ENCODE measurements at regions not wholly inside any gene's neighbourhood (a gene's known extent, or its start where the extent isn't known, plus 50 kb on each side); places are given as distances from the start of the nearest gene placed in this dataset.

- Histone ChIP-seq H3K9me3 (no peaks in the 10 kb centered on the region), H3K4me2 (no peak overlapping the region), H3K4me3 (no peak overlapping the region), H3K27ac (no peak overlapping the region), H3K4me1 (no peaks in the 10 kb centered on the region)
- ChIA-PET CTCF (no interaction called here), POLR2A (no interaction called here)
- ATAC-seq (no peak), DNase-seq (ENCODE audit: low read depth in 1 of 2, low spot score in 1 of 2) (no peak), FAIRE-seq (no peak)
- no peak for TF ChIP-seq EP300 (IDR thresholded peaks at IDR 0.05)
- peak; percentile 50 for TF ChIP-seq MAFK (IDR thresholded peaks at IDR 0.05; ENCODE audit: partially characterized antibody)
- TF ChIP-seq USF2 (IDR thresholded peaks at IDR 0.05) = no peak
- no peak for TF ChIP-seq HMGXB4 (CRISPR knock-in tag; IDR thresholded peaks at IDR 0.05; ENCODE audit: borderline replicate concordance)
Observed at GRCh38 chr3:161748049-161748448, 251.4 kb downstream of the OTOL1 start.

GRCh38 chr3:161754420-161755053 lies 257.9 kb downstream of the OTOL1 start:
- DNase-seq (ENCODE audit: low read depth in 1 of 2, low spot score in 1 of 2) (no peak), ATAC-seq (no peak), FAIRE-seq (no peak)
- no peak overlapping the region for H3K4me2 ChIP-seq
- TF ChIP-seq PBX3 (IDR thresholded peaks at IDR 0.05) (no peak), HOXA7 (CRISPR knock-in tag; IDR thresholded peaks at IDR 0.05) (no peak), CEBPB (IDR thresholded peaks at IDR 0.05) (no peak), POLR2AphosphoS2 (conservative IDR thresholded peaks at IDR 0.05; ENCODE audit: low read length) (no peak), JUN (IDR thresholded peaks at IDR 0.05) (no peak), MAX (IDR thresholded peaks at IDR 0.05) (no peak), NFE2L2 (conservative IDR thresholded peaks at IDR 0.05; ENCODE audit: low read length) (no peak), RAD21 (conservative IDR thresholded peaks at IDR 0.05 in 1 of 2, IDR thresholded peaks at IDR 0.05 in 1 of 2) (no peak), EP300 (IDR thresholded peaks at IDR 0.05) (no peak), USF2 (IDR thresholded peaks at IDR 0.05) (no peak)
- 27% methylated on average over 3 of the region's 3 CpGs for WGBS (ENCODE audit: missing lambda C conversion rate)
- no peaks in the 10 kb centered on the region for H3K4me1 ChIP-seq
- H3K4me3 ChIP-seq = no peak overlapping the region
- H3K9me3 ChIP-seq = no peaks in the 10 kb centered on the region
- POLR2A ChIA-PET = no interaction called here
- CTCF ChIA-PET = no interaction called here
- H3K27ac ChIP-seq = no peak overlapping the region

- POLR2A ChIA-PET = no interaction called here
- CTCF ChIA-PET = no interaction called here
- Histone ChIP-seq H3K27ac (no peak overlapping the region), H3K4me3 (no peak overlapping the region), H3K9me3 (no peaks in the 10 kb centered on the region), H3K4me1 (no peaks in the 10 kb centered on the region), H3K4me2 (no peak overlapping the region)
- FAIRE-seq (no peak), ATAC-seq (no peak), DNase-seq (ENCODE audit: low read depth in 1 of 2, low spot score in 1 of 2) (no peak)
- WGBS (ENCODE audit: missing lambda C conversion rate) = 10% methylated on average over 2 of the region's 2 CpGs
- TF ChIP-seq MYC (IDR thresholded peaks at IDR 0.05; ENCODE audit: borderline replicate concordance, low read length) (no peak), HES2 (IDR thresholded peaks at IDR 0.05) (no peak)
Observed at GRCh38 chr3:161759444-161759843, 262.8 kb downstream of the OTOL1 start.

- ChIA-PET CTCF (interaction anchor here (0.6 kb wide), 1 partner anchor 232 kb away, joined by 4 read pairs; no protein-coding TSS in a partner anchor), POLR2A (no interaction called here)
- no peak for FAIRE-seq
- H3K27ac ChIP-seq = no peak overlapping the region
- H3K4me2 ChIP-seq = no peak overlapping the region
- no peaks in the 10 kb centered on the region for H3K9me3 ChIP-seq
- WGBS (ENCODE audit: missing lambda C conversion rate) = 60% methylated on average over 3 of the region's 3 CpGs
- no peaks in the 10 kb centered on the region for H3K4me1 ChIP-seq
- ATAC-seq = no peak
- no peak for DNase-seq (ENCODE audit: low read depth in 1 of 2, low spot score in 1 of 2)
- H3K4me3 ChIP-seq = no peak overlapping the region
- TF ChIP-seq ATOH8 (CRISPR knock-in tag; IDR thresholded peaks at IDR 0.05; ENCODE audit: low read depth) = no peak
- no peak for TF ChIP-seq ESRRA (IDR thresholded peaks at IDR 0.05; ENCODE audit: borderline replicate concordance, low read length)
- TF ChIP-seq NFE2L2 (conservative IDR thresholded peaks at IDR 0.05; ENCODE audit: low read length) = no peak
- no peak for TF ChIP-seq CBX2 (IDR thresholded peaks at IDR 0.05; ENCODE audit: borderline replicate concordance, low read depth)
- no peak for TF ChIP-seq EP300 (IDR thresholded peaks at IDR 0.05)
- TF ChIP-seq RNF2 (IDR thresholded peaks at IDR 0.05; ENCODE audit: borderline replicate concordance, low read depth) = no peak
- TF ChIP-seq SREBF2 (IDR thresholded peaks at IDR 0.05) = no peak
- no peak for TF ChIP-seq JUNB (IDR thresholded peaks at IDR 0.05)
- TF ChIP-seq GATA3 (IDR thresholded peaks at IDR 0.05; ENCODE audit: borderline replicate concordance) = no peak
- no peak for TF ChIP-seq E2F6 (IDR thresholded peaks at IDR 0.05; ENCODE audit: borderline replicate concordance, low read depth)
- no peak for TF ChIP-seq CEBPB (IDR thresholded peaks at IDR 0.05)
Observed at GRCh38 chr3:161766331-161766730, 269.7 kb downstream of the OTOL1 start.

Measured in A549 (cell line).